H9 (cell line): ENCODE measurements at regions not wholly inside any gene's neighbourhood (a gene's known extent, or its start where the extent isn't known, plus 50 kb on each side); places are given as distances from the start of the nearest gene placed in this dataset.

Source experiments
- DNase-seq: peaks from one replicate; pipeline ENCODE4 v3.0.0-alpha.2; 2017
- H2AFZ ChIP-seq: one replicate; pipeline ENCODE4 v1.6.1; 2013; ENCODE audit warnings: mild to moderate bottlenecking, low read length, control low read depth, moderate library complexity
- H2AK5ac ChIP-seq: 2 replicates; pipeline ENCODE4 v1.6.1; 2013; ENCODE audit warnings: low read length, control low read depth, mixed read lengths; ENCODE audit not compliant: insufficient read length
- H2BK120ac ChIP-seq: one replicate; pipeline ENCODE4 v1.6.1; 2013; ENCODE audit warnings: low read depth, mild to moderate bottlenecking, low read length, control low read depth, inconsistent platforms; ENCODE audit not compliant: poor library complexity, severe bottlenecking
- H2BK12ac ChIP-seq: 2 replicates; pipeline ENCODE4 v1.6.1; 2013; ENCODE audit warnings: low read length, control low read depth, mixed read lengths, low read depth; ENCODE audit not compliant: insufficient read length
- H2BK15ac ChIP-seq: 2 replicates; pipeline ENCODE4 v1.6.1; 2013; ENCODE audit warnings: low read depth, low read length, control low read depth
- H2BK20ac ChIP-seq: one replicate; pipeline ENCODE4 v1.6.1; 2013; ENCODE audit warnings: low read depth, mild to moderate bottlenecking, low read length, control low read depth, inconsistent platforms; ENCODE audit not compliant: poor library complexity, severe bottlenecking
- H2BK5ac ChIP-seq: 2 replicates; pipeline ENCODE4 v1.6.1; 2013; ENCODE audit warnings: low read length, control low read depth, mixed read lengths; ENCODE audit not compliant: insufficient read length
- H3K14ac ChIP-seq: 2 replicates; pipeline ENCODE4 v1.6.1; 2013; ENCODE audit warnings: low read length, control low read depth; ENCODE audit not compliant: insufficient read depth
- H3K18ac ChIP-seq: 2 replicates; pipeline ENCODE4 v1.6.1; 2013; ENCODE audit warnings: low read depth, mild to moderate bottlenecking, mixed read lengths, low read length, control low read depth; ENCODE audit not compliant: insufficient read length
- H3K23ac ChIP-seq: 2 replicates; pipeline ENCODE4 v1.6.1; 2013; ENCODE audit warnings: low read length, control low read depth, mixed read lengths, low read depth; ENCODE audit not compliant: insufficient read length
- H3K23me2 ChIP-seq: 2 replicates; pipeline ENCODE4 v1.6.1; 2013; ENCODE audit warnings: low read depth, mild to moderate bottlenecking, mixed read lengths, low read length, control low read depth; ENCODE audit not compliant: insufficient read length, poor library complexity, severe bottlenecking
- H3K27ac ChIP-seq: 2 replicates; pipeline ENCODE4 v1.5.1; 2013; ENCODE audit warnings: low read length, control low read depth, mixed read lengths, low read depth; ENCODE audit not compliant: insufficient read length
- H3K27me3 ChIP-seq: 2 replicates; pipeline ENCODE4 v1.6.1; 2013; ENCODE audit warnings: low read length, control low read depth, inconsistent platforms; ENCODE audit not compliant: insufficient read depth
- H3K4ac ChIP-seq: 2 replicates; pipeline ENCODE4 v1.6.1; 2013; ENCODE audit warnings: low read depth, mild to moderate bottlenecking, control low read depth, inconsistent platforms, low read length, moderate library complexity
- H3K4me1 ChIP-seq: 2 replicates; pipeline ENCODE4 v1.6.1; 2013; ENCODE audit warnings: low read length, control low read depth, inconsistent platforms; ENCODE audit not compliant: insufficient read depth
- H3K4me2 ChIP-seq: 2 replicates; pipeline ENCODE4 v1.6.1; 2013; ENCODE audit warnings: low read length, control low read depth, mixed read lengths; ENCODE audit not compliant: insufficient read length, insufficient read depth
- H3K56ac ChIP-seq: 2 replicates; pipeline ENCODE4 v1.6.1; 2013; ENCODE audit warnings: low read depth, mild to moderate bottlenecking, mixed read lengths, low read length, control low read depth; ENCODE audit not compliant: insufficient read length
- H3K79me1 ChIP-seq: 2 replicates; pipeline ENCODE4 v1.6.1; 2013; ENCODE audit warnings: low read depth, mild to moderate bottlenecking, moderate library complexity, low read length, control low read depth, inconsistent platforms; ENCODE audit not compliant: insufficient read depth, poor library complexity, severe bottlenecking
- H3K79me2 ChIP-seq: 2 replicates; pipeline ENCODE4 v1.6.1; 2013; ENCODE audit warnings: low read length, control low read depth, inconsistent platforms; ENCODE audit not compliant: insufficient read depth
- H3K9ac ChIP-seq: 2 replicates; pipeline ENCODE4 v1.6.1; 2013; ENCODE audit warnings: low read length, control low read depth, mixed read lengths; ENCODE audit not compliant: insufficient read length; ENCODE audit errors: extremely low read depth
- H3K9me3 ChIP-seq: one replicate; pipeline ENCODE4 v1.6.1; 2013; ENCODE audit warnings: low read depth, low read length, inconsistent platforms; ENCODE audit not compliant: control insufficient read depth
- H3T11ph ChIP-seq: one replicate; pipeline ENCODE4 v1.6.1; 2013; ENCODE audit warnings: mild to moderate bottlenecking, low read length, control low read depth, inconsistent platforms
- H4K20me1 ChIP-seq: one replicate; pipeline ENCODE4 v1.6.1; 2013; ENCODE audit not compliant: control insufficient read depth, insufficient read length, insufficient read depth
- H4K5ac ChIP-seq: 2 replicates; pipeline ENCODE4 v1.6.1; 2013; ENCODE audit warnings: low read depth, mild to moderate bottlenecking, mixed read lengths, low read length, control low read depth; ENCODE audit not compliant: insufficient read length
- H4K8ac ChIP-seq: replicated peaks from 2 replicates; pipeline ENCODE4 v1.6.1; 2013; ENCODE audit warnings: low read length, control low read depth, mixed read lengths, low read depth; ENCODE audit not compliant: insufficient read length
- H4K91ac ChIP-seq: 2 replicates; pipeline ENCODE4 v1.6.1; 2013; ENCODE audit warnings: low read depth, mild to moderate bottlenecking, moderate library complexity, mixed read lengths, low read length, control low read depth; ENCODE audit not compliant: insufficient read length
- H3K27ac Mint-ChIP-seq, 3 experiments: 2 replicates in 2 of 3; 3 replicates in 1 of 3; pipeline ENCODE4 v1.8.0; 2020 to 2021; ENCODE audit warnings: mixed read lengths in 3 of 3, mild to moderate bottlenecking in 1 of 3, moderate library complexity in 1 of 3
- H3K27me3 Mint-ChIP-seq: 2 replicates; pipeline ENCODE4 v1.8.0; 2021; ENCODE audit warnings: low read depth, mild to moderate bottlenecking, moderate library complexity, mixed read lengths
- H3K36me3 Mint-ChIP-seq, 3 experiments: 2 replicates in 2 of 3; 3 replicates in 1 of 3; pipeline ENCODE4 v1.8.0; 2020 to 2021; ENCODE audit warnings: low read depth in 3 of 3, mixed read lengths in 3 of 3; ENCODE audit not compliant: insufficient read depth in 1 of 3
- H3K4me1 Mint-ChIP-seq, 2 experiments: 2 replicates each; pipeline ENCODE4 v1.8.0; 2020; ENCODE audit warnings: mixed read lengths in 2 of 2
- H3K4me3 Mint-ChIP-seq, 2 experiments: 2 replicates in 1 of 2; 3 replicates in 1 of 2; pipeline ENCODE4 v1.8.0; 2020 to 2021; ENCODE audit warnings: mild to moderate bottlenecking in 2 of 2, mixed read lengths in 2 of 2, moderate library complexity in 1 of 2
- H3K9me3 Mint-ChIP-seq, 2 experiments: 2 replicates in 1 of 2; 3 replicates in 1 of 2; pipeline ENCODE4 v1.8.0; 2020; ENCODE audit warnings: mild to moderate bottlenecking in 2 of 2, mixed read lengths in 2 of 2, moderate library complexity in 1 of 2
- WGBS: extraction: QIAGEN DNeasy Blood & Tissue Kit; methylation state at CpG from one replicate; pipeline ENCODE4 v1.1.7; 2013; ENCODE audit warnings: missing lambda C conversion rate, low lambda C conversion rate, mixed read lengths; ENCODE audit not compliant: insufficient read length; ENCODE audit errors: extremely low coverage; 5-methylcytosine and 5-hydroxymethylcytosine counted together
- TF ChIP-seq, protein P1 (sequence below): fragments of 200-600 bp; sonication (generic); conservative IDR thresholded peaks from 3 replicates; pipeline ENCODE4 v1.8.0; 2021; ENCODE audit warnings: antibody characterized with exemption, mild to moderate bottlenecking

DNA sequence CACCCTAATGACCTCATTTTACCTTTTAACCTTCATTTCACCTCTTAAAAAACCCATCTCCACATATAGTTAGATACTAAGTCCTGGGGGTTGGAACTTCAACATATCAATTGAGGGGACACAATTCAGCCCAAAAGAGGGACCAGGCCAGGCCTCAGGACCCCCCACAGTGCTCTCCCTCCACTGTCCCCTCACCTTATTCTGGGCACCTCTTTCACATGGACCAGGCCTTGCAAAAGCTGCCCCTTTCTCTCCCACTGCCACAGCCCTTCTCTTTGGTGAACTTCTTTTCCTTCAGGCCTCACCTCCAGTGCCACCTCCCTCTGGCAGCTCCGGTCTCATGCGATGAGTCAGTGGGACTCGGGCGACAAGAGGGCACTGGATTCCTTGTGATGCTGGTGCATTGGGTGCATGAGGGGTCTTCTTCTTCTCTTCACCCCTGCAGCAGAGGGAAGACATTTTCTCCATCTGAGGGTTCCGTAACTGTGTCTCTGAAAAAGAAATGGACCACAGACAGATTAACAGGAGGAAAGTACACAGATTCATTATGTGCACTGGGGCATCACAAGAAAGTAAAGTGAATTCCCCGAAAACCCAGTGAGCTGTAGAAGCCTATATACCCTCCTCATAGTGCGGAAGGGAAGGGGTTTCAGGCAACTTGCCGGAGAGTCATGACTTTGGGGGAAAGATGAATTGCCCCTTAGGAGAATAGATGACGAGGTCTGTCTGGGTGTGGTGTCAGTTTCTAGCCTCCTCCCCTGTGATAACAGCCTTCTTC lies 288.7 kb upstream of the IGFBP3 start:
- no peak overlapping the region for H4K8ac ChIP-seq

More for the DNA sequence above, 288.7 kb upstream of the IGFBP3 start:
- no peak overlapping the region for H3K14ac ChIP-seq
- no peak overlapping the region for H4K5ac ChIP-seq
- no peak overlapping the region for H3K9ac ChIP-seq
- peak overlapping the region in 1 of 3 experiments; percentile 34; a peak in 1 of 7 replicates for H3K27ac Mint-ChIP-seq
- DNase-seq: no peak
- H4K20me1 ChIP-seq: no peaks in the 10 kb centered on the region
- H4K91ac ChIP-seq: no peak overlapping the region
- H3K4me1 Mint-ChIP-seq: peaks cover 4 to 6% of the 10 kb centered on the region in 2 experiments
- no peaks in the 10 kb centered on the region for H3K4me1 ChIP-seq
- no peak overlapping the region for H3K27ac ChIP-seq
- H2BK15ac ChIP-seq: no peak overlapping the region
- no peak overlapping the region for H2BK12ac ChIP-seq
- no peaks in the 10 kb centered on the region for H3K79me2 ChIP-seq
- H3K9me3 Mint-ChIP-seq: no peaks in the 10 kb centered on the region
- no peaks in the 10 kb centered on the region for H3K27me3 ChIP-seq
- no peak overlapping the region for H2AFZ ChIP-seq
- no peak overlapping the region for H3T11ph ChIP-seq
- H3K4me2 ChIP-seq: no peak overlapping the region
- H2BK120ac ChIP-seq: no peak overlapping the region
- no peak overlapping the region for H3K4ac ChIP-seq
- no peaks in the 10 kb centered on the region for H3K36me3 Mint-ChIP-seq
- no peak overlapping the region for H2BK5ac ChIP-seq
- no CpG with 5 or more reads among the region's 9 CpGs for WGBS
- no peak overlapping the region for H2BK20ac ChIP-seq
- no peaks in the 10 kb centered on the region; the same call in none of the 2 replicates for H3K27me3 Mint-ChIP-seq
- H3K56ac ChIP-seq: no peak overlapping the region
- no peak overlapping the region for H3K23ac ChIP-seq
- H2AK5ac ChIP-seq: no peak overlapping the region
- no peak overlapping the region for H3K4me3 Mint-ChIP-seq
- H3K79me1 ChIP-seq: no peaks in the 10 kb centered on the region
- no peaks in the 10 kb centered on the region for H3K23me2 ChIP-seq
- H3K9me3 ChIP-seq: no peaks in the 10 kb centered on the region
- TF ChIP-seq, protein P1, sequence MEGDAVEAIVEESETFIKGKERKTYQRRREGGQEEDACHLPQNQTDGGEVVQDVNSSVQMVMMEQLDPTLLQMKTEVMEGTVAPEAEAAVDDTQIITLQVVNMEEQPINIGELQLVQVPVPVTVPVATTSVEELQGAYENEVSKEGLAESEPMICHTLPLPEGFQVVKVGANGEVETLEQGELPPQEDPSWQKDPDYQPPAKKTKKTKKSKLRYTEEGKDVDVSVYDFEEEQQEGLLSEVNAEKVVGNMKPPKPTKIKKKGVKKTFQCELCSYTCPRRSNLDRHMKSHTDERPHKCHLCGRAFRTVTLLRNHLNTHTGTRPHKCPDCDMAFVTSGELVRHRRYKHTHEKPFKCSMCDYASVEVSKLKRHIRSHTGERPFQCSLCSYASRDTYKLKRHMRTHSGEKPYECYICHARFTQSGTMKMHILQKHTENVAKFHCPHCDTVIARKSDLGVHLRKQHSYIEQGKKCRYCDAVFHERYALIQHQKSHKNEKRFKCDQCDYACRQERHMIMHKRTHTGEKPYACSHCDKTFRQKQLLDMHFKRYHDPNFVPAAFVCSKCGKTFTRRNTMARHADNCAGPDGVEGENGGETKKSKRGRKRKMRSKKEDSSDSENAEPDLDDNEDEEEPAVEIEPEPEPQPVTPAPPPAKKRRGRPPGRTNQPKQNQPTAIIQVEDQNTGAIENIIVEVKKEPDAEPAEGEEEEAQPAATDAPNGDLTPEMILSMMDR: no peak
- no peak overlapping the region for H3K18ac ChIP-seq
